ENCODE measurements at regions not wholly inside any gene's neighbourhood (a gene's known extent, or its start where the extent isn't known, plus 50 kb on each side); places are given as distances from the start of the nearest gene placed in this dataset.

- Histone ChIP-seq H3K4me1 (ENCODE audit: low read depth) (no peaks in the 10 kb centered on the region), H3K4me3 (no peak overlapping the region), H3K36me3 (ENCODE audit: low read depth) (no peaks in the 10 kb centered on the region), H3K9me3 (no peaks in the 10 kb centered on the region)
- TF ChIP-seq, protein P1, sequence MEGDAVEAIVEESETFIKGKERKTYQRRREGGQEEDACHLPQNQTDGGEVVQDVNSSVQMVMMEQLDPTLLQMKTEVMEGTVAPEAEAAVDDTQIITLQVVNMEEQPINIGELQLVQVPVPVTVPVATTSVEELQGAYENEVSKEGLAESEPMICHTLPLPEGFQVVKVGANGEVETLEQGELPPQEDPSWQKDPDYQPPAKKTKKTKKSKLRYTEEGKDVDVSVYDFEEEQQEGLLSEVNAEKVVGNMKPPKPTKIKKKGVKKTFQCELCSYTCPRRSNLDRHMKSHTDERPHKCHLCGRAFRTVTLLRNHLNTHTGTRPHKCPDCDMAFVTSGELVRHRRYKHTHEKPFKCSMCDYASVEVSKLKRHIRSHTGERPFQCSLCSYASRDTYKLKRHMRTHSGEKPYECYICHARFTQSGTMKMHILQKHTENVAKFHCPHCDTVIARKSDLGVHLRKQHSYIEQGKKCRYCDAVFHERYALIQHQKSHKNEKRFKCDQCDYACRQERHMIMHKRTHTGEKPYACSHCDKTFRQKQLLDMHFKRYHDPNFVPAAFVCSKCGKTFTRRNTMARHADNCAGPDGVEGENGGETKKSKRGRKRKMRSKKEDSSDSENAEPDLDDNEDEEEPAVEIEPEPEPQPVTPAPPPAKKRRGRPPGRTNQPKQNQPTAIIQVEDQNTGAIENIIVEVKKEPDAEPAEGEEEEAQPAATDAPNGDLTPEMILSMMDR (IDR thresholded peaks at IDR 0.05) = no peak
- intact Hi-C loops (cut with DNase I, micrococcal nuclease) = loop anchor here in 1 of 2 donors (5.0 to 10.0 kb wide), 2 partner anchors 335 to 517 kb away; no protein-coding TSS in a partner anchor
- DNase-seq (no peak), ATAC-seq (no peak)
Observed at GRCh38 chr6:110041830-110042229, 63.7 kb downstream of the GPR6 start.

- no peak for DNase-seq
- Histone ChIP-seq H3K4me3 (no peak overlapping the region), H3K4me1 (ENCODE audit: low read depth) (no peaks in the 10 kb centered on the region), H3K36me3 (ENCODE audit: low read depth) (no peaks in the 10 kb centered on the region), H3K9me3 (no peaks in the 10 kb centered on the region)
- ATAC-seq = no peak
- TF ChIP-seq, protein P1 (IDR thresholded peaks at IDR 0.05) = no peak
- intact Hi-C loops (cut with DNase I, micrococcal nuclease) = loop anchor here in 1 of 2 donors (5.0 to 10.0 kb wide), 2 partner anchors 335 to 518 kb away; no protein-coding TSS in a partner anchor
Observed at GRCh38 chr6:110042670-110043296, 64.7 kb downstream of the GPR6 start.

- Histone ChIP-seq H3K9me3 (no peaks in the 10 kb centered on the region), H3K4me1 (ENCODE audit: low read depth) (no peaks in the 10 kb centered on the region), H3K36me3 (ENCODE audit: low read depth) (no peaks in the 10 kb centered on the region), H3K4me3 (no peak overlapping the region)
- DNase-seq = no peak
- no peak for ATAC-seq
- TF ChIP-seq, protein P1 (IDR thresholded peaks at IDR 0.05) = no peak
- intact Hi-C loops (cut with DNase I, micrococcal nuclease) = loop anchor here in 1 of 2 donors (5.0 to 10.0 kb wide), 2 partner anchors 336 to 519 kb away; no protein-coding TSS in a partner anchor
Observed at GRCh38 chr6:110043366-110043994, 65.4 kb downstream of the GPR6 start.

GRCh38 chr6:110044096-110044495, 66.0 kb downstream of the GPR6 start:
- intact Hi-C loops (cut with DNase I, micrococcal nuclease) = loop anchor here in 1 of 2 donors (5.0 to 10.0 kb wide), 2 partner anchors 337 to 519 kb away; no protein-coding TSS in a partner anchor
- ATAC-seq (no peak), DNase-seq (no peak)
- Histone ChIP-seq H3K4me1 (ENCODE audit: low read depth) (no peaks in the 10 kb centered on the region), H3K9me3 (no peaks in the 10 kb centered on the region), H3K36me3 (ENCODE audit: low read depth) (no peaks in the 10 kb centered on the region), H3K4me3 (no peak overlapping the region)
- TF ChIP-seq, protein P1 (IDR thresholded peaks at IDR 0.05) = no peak

- Histone ChIP-seq H3K36me3 (ENCODE audit: low read depth) (no peaks in the 10 kb centered on the region), H3K9me3 (no peaks in the 10 kb centered on the region), H3K4me1 (ENCODE audit: low read depth) (no peaks in the 10 kb centered on the region), H3K4me3 (no peak overlapping the region)
- DNase-seq (no peak), ATAC-seq (no peak)
- intact Hi-C loops (cut with DNase I, micrococcal nuclease) = loop anchor here in 1 of 2 donors (5.0 to 10.0 kb wide), 2 partner anchors 337 to 520 kb away; no protein-coding TSS in a partner anchor
- TF ChIP-seq, protein P1 (IDR thresholded peaks at IDR 0.05) = no peak
Observed at GRCh38 chr6:110044622-110045021, 66.5 kb downstream of the GPR6 start.
